WTC11 (cell line): ENCODE measurements at regions not wholly inside any gene's neighbourhood (a gene's known extent, or its start where the extent isn't known, plus 50 kb on each side); places are given as distances from the start of the nearest gene placed in this dataset.

Source experiments
- ARID4B ChIP-seq: sonication (generic); formaldehyde crosslinking; IDR thresholded peaks from 2 replicates; pipeline ENCODE4 v1.8.0; 2023; ENCODE audit warnings: missing genetic modification reagents, mild to moderate bottlenecking, borderline replicate concordance
- CREB1 ChIP-seq: sonication (generic); formaldehyde crosslinking; IDR thresholded peaks from 2 replicates; pipeline ENCODE4 v1.8.0; 2023; ENCODE audit warnings: mild to moderate bottlenecking, missing genetic modification reagents
- CTCF ChIP-seq: fragments of 200-600 bp; IDR thresholded peaks from 2 replicates; pipeline ENCODE4 v1.8.0; 2022; ENCODE audit warnings: antibody characterized with exemption
- E2F4 ChIP-seq: sonication (generic); formaldehyde crosslinking; IDR thresholded peaks from 2 replicates; pipeline ENCODE4 v1.8.1; 2022; ENCODE audit warnings: low read depth, mild to moderate bottlenecking, moderate library complexity, missing genetic modification reagents, borderline replicate concordance
- ETV6 ChIP-seq: sonication (generic); formaldehyde crosslinking; IDR thresholded peaks from 2 replicates; pipeline ENCODE4 v1.8.1; 2022; ENCODE audit warnings: mild to moderate bottlenecking, missing genetic modification reagents
- SP1 ChIP-seq: sonication (generic); formaldehyde crosslinking; conservative IDR thresholded peaks from 2 replicates; pipeline ENCODE4 v1.8.1; 2022; ENCODE audit warnings: missing genetic modification reagents
- ZNF232 ChIP-seq: sonication (generic); formaldehyde crosslinking; IDR thresholded peaks from 2 replicates; pipeline ENCODE4 v1.8.0; 2022; ENCODE audit warnings: mild to moderate bottlenecking, missing genetic modification reagents

GRCh38 chr18:56381196-56381595, 257.2 kb downstream of the TXNL1 start:
- TF ChIP-seq CTCF: no peak
- TF ChIP-seq E2F4 (CRISPR knock-in tag): no peak
- no peak for TF ChIP-seq CREB1 (CRISPR knock-in tag)
- TF ChIP-seq SP1 (CRISPR knock-in tag): no peak
- TF ChIP-seq ARID4B (CRISPR knock-in tag): no peak
- no peak for TF ChIP-seq ZNF232
- no peak for TF ChIP-seq ETV6
